HG02678 (cell line): ENCODE measurements at regions not wholly inside any gene's neighbourhood (a gene's known extent, or its start where the extent isn't known, plus 50 kb on each side); places are given as distances from the start of the nearest gene placed in this dataset.

Experiments used
- ATAC-seq: cut with Tn5 transposase; IDR thresholded peaks from one replicate; pipeline ENCODE4 v1.9.1; 2021; ENCODE audit warnings: mild to moderate bottlenecking, moderate library complexity; ENCODE audit not compliant: unreplicated experiment

DNA sequence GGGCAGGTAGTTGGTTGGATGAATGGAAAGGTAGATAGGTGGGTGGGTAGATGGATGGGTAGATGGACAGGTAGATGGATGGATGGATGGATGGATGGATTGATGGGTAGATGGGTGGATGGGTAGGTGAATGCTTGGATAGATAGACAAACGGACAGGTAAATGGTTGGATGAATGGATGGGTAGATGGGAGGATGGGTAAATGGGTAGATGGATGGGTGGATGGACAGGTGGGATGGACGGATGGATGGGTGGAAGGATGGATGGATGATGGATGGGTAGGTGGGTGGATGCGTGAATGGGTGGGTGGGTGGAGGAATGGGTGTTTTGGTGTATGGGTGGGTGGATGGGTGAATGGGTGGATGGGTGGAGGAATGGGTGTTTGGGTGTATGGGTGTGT is 50.1 kb upstream of the ASAP2 start:
- no peak for ATAC-seq

DNA sequence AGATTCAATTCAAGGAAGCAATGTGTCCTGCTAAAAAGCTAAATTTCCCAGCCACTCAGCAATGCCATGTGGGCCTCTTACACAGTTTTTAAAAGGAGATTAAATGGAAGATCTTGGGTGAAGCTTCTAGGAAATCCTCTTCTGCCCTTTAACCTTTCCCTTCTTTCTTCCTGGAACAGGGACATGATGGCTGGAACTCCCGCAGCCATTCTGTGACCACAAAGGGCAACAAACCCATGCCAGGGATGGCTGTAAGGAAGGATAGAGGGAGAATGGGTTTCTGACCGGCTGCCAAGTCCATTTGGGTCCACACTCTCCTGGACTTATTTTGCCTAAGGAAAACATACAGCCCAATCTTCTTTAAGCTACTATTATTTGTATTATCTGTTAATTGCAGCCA is 52.6 kb upstream of the ASAP2 start:
- no peak for ATAC-seq

GRCh38 chr2:9153643-9153980 is 53.0 kb upstream of the ASAP2 start:
- ATAC-seq: no peak

GRCh38 chr2:9152975-9153642 is 53.5 kb upstream of the ASAP2 start:
- no peak for ATAC-seq

DNA sequence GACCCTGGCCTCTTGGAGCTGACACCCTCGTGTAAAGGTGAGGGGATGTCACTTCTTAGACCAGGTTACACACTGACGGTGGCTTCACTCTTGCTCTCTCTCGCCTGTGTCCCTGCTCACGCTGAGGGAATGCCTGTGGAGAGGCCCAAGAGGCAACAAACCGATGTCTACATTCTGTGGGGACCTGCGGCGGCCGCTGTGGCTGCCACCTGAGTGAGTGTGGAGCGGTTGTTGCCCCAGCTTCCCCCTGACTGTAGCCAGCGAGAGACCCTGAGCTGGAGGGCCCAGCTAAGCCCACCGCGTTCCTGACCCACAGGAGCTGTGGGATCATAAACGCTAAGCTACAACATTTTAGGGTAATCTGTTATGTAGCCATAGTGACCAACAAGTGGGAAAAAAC is 55.7 kb upstream of the ASAP2 start:
- ATAC-seq: no peak

GRCh38 chr2:9150568-9150900 is 56.1 kb upstream of the ASAP2 start:
- ATAC-seq: no peak

DNA sequence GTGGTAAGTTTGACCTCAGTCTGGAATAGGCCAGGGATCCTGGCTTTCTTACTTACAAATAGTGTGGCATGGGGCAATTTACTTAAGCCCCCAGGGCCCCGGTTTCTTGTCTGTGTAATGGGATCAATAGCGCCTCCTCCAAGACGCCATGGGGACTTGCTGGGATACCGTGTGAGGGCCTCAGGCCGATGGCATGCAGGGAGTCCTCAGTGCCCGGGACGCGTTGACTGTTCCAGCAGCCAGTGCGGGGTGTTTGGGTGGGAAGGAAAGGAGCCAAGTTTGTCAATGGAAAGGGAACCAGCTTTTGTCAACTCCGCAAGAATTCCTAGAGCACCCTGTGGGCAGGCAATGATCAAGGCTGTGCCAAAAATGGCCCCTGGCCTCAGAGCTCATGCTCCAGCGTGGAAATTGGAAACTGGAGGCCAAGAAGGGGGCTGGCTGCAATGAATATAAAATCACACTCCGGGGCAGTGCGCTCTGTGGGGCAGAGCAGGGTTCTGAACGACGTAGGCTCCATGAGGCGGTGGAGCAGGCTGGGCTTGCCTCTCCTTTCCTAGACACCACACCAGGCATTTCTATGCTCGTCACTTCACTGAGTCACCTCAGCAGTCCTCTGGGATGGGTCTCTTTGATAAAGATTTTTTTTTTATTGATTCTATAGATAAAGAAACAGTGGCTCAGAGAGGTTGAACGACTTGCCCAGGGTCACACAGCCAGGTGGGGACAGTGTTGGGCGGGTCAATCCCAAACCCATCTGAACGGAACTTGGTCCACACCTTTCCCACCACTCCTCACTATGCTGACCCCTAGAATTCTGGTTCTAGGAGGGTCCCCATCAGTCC is 56.7 kb upstream of the ASAP2 start:
- no peak for ATAC-seq

DNA sequence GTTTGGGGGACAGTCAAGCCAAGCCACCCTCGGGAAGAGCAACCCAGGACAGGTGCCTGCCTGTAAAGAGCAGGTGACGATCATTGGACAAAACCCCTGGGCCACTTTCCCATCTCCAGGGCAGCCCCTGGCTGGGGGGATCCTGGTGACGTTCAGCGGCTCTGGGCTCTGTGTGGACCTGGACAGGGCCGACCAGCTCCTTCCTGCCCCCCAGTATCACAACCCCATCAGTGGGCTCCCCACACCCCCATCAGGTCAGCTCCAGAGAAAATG is 57.3 kb upstream of the ASAP2 start:
- no peak for ATAC-seq

DNA sequence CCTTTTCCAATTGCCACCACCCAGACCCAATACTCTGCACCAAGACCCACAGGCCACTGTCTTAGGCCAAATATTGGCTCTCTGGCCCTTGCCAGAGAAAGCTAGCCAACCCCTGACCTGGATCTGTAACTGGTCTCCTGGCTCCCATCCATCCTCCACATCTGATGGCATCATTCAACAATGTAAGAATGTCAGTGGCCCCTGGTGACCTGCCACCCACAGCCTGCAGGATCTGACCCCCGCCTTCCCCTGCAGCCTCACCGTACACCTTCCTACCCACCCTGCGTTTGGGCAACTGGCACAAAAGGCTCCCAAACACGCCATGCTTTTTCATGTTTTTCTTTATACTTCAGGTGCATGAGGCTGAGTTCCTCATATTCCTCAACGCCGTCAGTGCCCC is 60.0 kb upstream of the ASAP2 start:
- ATAC-seq: no peak

- ATAC-seq: no peak
Observed at GRCh38 chr2:9145752-9146430, 60.7 kb upstream of the ASAP2 start.

- no peak for ATAC-seq
Observed at GRCh38 chr2:9145109-9145751, 61.4 kb upstream of the ASAP2 start.

GRCh38 chr2:9144617-9145016 is 62.0 kb upstream of the ASAP2 start:
- ATAC-seq: no peak

- no peak for ATAC-seq
Observed at GRCh38 chr2:9144046-9144445, 62.6 kb upstream of the ASAP2 start.

DNA sequence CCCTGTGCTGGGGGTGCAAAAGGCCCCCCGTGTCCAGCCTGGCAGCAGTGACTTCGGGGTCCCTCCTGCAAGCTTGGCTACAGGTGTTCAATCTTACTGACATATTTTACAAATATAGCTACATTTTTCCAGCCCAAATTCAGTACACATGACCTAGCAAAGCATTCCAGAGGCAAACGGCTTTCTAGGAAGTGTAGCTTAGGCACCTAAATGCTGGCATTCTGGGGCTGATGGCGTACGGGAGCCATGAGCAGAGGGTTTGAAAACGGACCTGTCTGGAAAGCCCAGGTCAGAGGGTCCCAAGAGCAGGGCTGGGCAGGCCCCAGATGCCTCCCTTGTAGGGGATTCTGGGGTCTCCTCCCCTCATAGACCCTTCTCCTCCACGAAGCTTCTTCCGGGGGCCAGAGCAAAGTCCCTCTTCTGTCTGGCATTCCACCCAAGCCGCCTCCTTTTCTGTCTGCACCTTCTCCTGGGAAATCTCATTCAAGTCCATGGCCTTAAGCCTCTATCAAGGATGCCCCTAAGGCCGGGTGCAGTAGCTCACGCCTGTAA is 63.3 kb upstream of the ASAP2 start:
- ATAC-seq: no peak

- ATAC-seq: peak; percentile 91
Observed at GRCh38 chr2:9142551-9143263, 63.9 kb upstream of the ASAP2 start.

GRCh38 chr2:9141706-9142460 is 64.7 kb upstream of the ASAP2 start:
- ATAC-seq: no peak

DNA sequence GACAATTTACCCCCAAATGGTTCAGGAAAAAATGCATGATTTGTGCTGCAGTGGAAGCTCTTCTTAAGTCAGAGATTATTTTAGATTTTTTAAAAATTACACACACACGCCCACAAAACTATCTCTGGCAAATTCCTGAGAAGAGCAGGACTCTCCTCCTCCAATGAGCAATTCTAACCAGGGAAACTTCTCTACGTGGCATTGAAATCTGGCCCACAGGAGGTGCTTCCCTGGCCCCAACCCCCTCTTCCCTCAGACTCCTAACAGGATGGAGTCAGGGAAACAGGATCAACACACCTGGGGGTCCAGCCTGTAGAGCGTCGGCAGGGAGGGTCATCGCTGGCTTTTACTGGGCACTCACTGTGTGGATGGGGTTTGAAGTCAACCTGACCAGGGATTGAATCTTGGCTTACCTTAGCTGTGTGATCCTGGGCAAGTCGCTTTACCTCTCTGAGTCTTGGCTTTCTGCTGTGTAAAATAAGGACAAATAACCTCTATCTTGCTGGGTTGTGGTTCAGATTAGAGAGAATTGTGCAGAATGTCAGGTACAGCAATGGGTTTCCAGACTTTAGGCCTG is 65.4 kb upstream of the ASAP2 start:
- ATAC-seq: no peak

DNA sequence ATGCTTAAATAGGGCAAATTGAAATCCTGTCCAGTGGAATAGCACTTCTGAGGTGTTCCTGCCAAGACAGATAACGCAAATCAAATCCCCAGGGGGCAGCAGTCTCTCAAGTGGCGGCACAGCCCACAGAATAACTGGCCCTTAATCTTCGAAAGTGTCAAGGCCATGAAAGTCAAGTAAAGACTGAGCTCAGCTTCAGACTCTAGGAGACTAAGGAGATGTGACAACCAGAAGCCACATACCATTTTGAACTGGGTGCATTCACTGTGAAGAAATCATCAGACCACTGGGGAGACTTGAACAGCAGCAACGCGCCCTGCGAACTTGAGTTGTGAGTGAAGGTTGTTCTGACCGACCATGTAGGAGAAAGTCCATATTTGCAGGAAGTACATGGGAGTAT is 66.0 kb upstream of the ASAP2 start:
- no peak for ATAC-seq

DNA sequence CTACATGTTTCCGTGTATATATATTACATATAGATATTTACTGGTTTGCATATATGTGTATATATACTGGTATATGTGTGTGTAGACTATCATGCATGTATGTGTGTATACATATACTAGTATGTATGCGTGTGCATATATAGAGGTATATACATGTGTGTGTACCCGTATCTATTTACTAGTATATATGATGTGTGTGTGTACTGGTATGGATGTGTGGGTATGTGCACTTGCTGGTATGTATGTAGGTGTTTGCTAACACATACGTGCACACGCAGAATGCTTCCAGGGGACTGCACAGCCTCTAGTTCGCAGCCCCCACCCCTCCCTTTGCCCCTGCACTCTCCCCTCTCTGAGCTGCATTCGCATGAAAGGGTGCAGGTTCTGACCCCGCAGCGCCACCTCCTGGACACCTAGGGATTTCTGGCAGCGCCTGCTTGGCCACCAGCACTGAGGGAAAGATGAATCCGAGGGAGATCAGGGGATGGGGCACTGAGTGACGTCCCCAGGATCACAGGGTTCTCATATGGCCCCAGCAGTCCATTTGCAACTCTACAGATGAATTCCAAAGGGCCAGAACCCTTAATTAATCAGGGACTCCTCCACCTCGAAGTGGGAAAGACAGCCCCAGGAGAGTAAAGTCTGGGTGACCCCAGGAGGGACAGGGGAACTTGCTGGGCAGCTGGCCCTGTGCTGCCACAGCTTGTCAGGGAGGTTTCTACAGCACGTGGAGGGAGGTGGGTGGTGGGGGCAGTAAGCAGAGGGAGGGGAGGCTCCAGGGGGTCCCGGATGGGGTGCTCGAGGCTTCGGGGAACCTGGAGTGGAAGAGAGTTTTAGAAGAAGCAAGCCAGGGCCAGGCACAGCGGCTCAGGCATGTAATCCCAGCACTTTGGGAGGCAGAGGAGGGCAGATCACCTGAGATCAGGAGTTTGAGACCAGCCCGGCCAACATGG is 66.8 kb upstream of the ASAP2 start:
- ATAC-seq: no peak
